K562 (cell line): ENCODE measurements at regions not wholly inside any gene's neighbourhood (a gene's known extent, or its start where the extent isn't known, plus 50 kb on each side); places are given as distances from the start of the nearest gene placed in this dataset.
A peak's percentile ranks its signal among the peaks of the same experiment; 100 is the strongest.

Experiments
- ARHGAP35 ChIP-seq: fragments of 450-650 bp; IDR thresholded peaks from 2 replicates; pipeline ENCODE4 v1.6.1; 2018; ENCODE audit not compliant: partially characterized antibody
- ASH1L ChIP-seq: fragments of 450-650 bp; IDR thresholded peaks from 2 replicates; pipeline ENCODE4 v1.6.1; 2018; ENCODE audit warnings: borderline replicate concordance, mild to moderate bottlenecking, low read depth; ENCODE audit not compliant: partially characterized antibody
- CCNT2 ChIP-seq: IDR thresholded peaks from 2 replicates; pipeline ENCODE4 v1.6.1; 2011; ENCODE audit warnings: borderline replicate concordance, low read depth, mild to moderate bottlenecking, moderate library complexity, mixed read lengths, low read length; ENCODE audit not compliant: insufficient read length; ENCODE audit errors: extremely low read depth
- CXXC5 ChIP-seq: fragments of 250-450 bp; sonication (Bioruptor Pico); IDR thresholded peaks from 2 replicates; pipeline ENCODE4 v1.8.0; 2022; ENCODE audit warnings: inconsistent platforms, mild to moderate bottlenecking, moderate library complexity
- DNMT1 ChIP-seq: fragments of 450-650 bp; IDR thresholded peaks from 2 replicates; pipeline ENCODE4 v1.6.1; 2016; ENCODE audit warnings: antibody characterized with exemption, mild to moderate bottlenecking
- ELF2 ChIP-seq: fragments of 250-450 bp; sonication (Bioruptor Pico); IDR thresholded peaks from 2 replicates; pipeline ENCODE4 v1.5.0; 2021; ENCODE audit warnings: mild to moderate bottlenecking
- PHB ChIP-seq: fragments of 250-450 bp; sonication (Bioruptor Pico); IDR thresholded peaks from 2 replicates; pipeline ENCODE4 v1.5.0; 2021
- SREBF1 ChIP-seq: fragments of 150-350 bp; IDR thresholded peaks from 2 replicates; pipeline ENCODE4 v1.6.1; 2014; ENCODE audit warnings: antibody characterized with exemption, low read depth, low read length, borderline replicate concordance
- TF ChIP-seq, protein P1 (sequence below), 3 experiments: IDR thresholded peaks in 2 of 3; conservative IDR thresholded peaks in 1 of 3; 2 replicates each; pipeline ENCODE4 v1.5.1; 2011 to 2012; ENCODE audit warnings: low read length in 3 of 3, mild to moderate bottlenecking in 3 of 3, control low read depth in 2 of 3, improper control_type of control experiment in 1 of 3, inconsistent platforms in 1 of 3, low read depth in 1 of 3, mixed read lengths in 1 of 3, moderate library complexity in 1 of 3; ENCODE audit not compliant: insufficient read depth in 2 of 3
- TF ChIP-seq, protein P2 (sequence below): fragments of 150-350 bp; IDR thresholded peaks from 2 replicates; pipeline ENCODE4 v1.6.1; 2014; ENCODE audit warnings: low read depth, mild to moderate bottlenecking, low read length, borderline replicate concordance
- TF ChIP-seq, protein P3 (sequence below): sonication (generic); formaldehyde crosslinking; IDR thresholded peaks from 2 replicates; pipeline ENCODE4 v1.9.0; 2022; ENCODE audit warnings: mild to moderate bottlenecking, missing genetic modification reagents
- TF ChIP-seq, protein P4 (sequence below): fragments of 250-450 bp; sonication (Bioruptor Pico); IDR thresholded peaks from 2 replicates; pipeline ENCODE4 v1.5.0; 2020; ENCODE audit warnings: mild to moderate bottlenecking, borderline replicate concordance
- TF ChIP-seq, protein P5 (sequence below): fragments of 200-800 bp; sonication (Bioruptor generic); IDR thresholded peaks from 2 replicates; pipeline ENCODE4 v1.6.1; 2016; ENCODE audit warnings: missing genetic modification characterization, missing compliant biosample characterization

DNA sequence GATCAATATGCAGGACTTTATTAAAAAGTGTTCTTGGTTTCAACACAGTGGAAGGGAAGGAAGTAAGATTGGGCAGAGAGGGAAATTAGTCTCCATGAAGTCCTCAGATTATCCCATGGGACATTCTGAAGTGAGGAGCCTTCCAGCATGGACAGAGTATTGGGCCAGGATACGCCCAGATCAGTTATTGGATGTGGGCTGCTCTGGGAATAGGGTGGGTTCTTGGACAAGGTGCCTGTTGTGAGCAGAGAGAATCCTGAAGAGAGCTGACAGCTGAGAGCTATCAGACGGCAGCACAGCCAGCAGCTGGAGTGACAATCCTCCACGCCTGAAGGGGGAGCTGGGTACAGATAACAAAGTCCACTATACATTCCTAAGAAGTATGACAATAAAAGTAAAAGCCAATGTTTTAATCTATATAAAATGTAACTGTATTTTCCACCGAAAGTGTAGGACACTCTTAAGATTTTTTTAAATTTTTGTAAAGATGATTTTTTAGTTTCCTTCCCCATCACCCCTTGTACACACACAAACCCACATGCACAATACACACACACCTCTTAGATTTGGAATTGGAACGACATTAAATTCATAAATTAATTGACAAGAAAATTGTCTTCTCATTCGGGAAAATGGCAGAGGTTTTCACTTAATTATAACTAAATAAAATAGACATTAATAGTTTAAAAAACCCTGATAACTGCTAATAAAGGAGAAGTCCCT is 107.8 kb downstream of the FBXO5 start (continued):
- TF ChIP-seq, protein P1, sequence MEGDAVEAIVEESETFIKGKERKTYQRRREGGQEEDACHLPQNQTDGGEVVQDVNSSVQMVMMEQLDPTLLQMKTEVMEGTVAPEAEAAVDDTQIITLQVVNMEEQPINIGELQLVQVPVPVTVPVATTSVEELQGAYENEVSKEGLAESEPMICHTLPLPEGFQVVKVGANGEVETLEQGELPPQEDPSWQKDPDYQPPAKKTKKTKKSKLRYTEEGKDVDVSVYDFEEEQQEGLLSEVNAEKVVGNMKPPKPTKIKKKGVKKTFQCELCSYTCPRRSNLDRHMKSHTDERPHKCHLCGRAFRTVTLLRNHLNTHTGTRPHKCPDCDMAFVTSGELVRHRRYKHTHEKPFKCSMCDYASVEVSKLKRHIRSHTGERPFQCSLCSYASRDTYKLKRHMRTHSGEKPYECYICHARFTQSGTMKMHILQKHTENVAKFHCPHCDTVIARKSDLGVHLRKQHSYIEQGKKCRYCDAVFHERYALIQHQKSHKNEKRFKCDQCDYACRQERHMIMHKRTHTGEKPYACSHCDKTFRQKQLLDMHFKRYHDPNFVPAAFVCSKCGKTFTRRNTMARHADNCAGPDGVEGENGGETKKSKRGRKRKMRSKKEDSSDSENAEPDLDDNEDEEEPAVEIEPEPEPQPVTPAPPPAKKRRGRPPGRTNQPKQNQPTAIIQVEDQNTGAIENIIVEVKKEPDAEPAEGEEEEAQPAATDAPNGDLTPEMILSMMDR (IDR thresholded peaks at IDR 0.05 in 2 of 3, conservative IDR thresholded peaks at IDR 0.05 in 1 of 3; ENCODE audit: insufficient read depth in 2 of 3, low read depth in 1 of 3, low read length in 3 of 3): peak; percentile 48 to 68 (median 65); a peak in 5 of 6 replicates
- TF ChIP-seq, protein P2, sequence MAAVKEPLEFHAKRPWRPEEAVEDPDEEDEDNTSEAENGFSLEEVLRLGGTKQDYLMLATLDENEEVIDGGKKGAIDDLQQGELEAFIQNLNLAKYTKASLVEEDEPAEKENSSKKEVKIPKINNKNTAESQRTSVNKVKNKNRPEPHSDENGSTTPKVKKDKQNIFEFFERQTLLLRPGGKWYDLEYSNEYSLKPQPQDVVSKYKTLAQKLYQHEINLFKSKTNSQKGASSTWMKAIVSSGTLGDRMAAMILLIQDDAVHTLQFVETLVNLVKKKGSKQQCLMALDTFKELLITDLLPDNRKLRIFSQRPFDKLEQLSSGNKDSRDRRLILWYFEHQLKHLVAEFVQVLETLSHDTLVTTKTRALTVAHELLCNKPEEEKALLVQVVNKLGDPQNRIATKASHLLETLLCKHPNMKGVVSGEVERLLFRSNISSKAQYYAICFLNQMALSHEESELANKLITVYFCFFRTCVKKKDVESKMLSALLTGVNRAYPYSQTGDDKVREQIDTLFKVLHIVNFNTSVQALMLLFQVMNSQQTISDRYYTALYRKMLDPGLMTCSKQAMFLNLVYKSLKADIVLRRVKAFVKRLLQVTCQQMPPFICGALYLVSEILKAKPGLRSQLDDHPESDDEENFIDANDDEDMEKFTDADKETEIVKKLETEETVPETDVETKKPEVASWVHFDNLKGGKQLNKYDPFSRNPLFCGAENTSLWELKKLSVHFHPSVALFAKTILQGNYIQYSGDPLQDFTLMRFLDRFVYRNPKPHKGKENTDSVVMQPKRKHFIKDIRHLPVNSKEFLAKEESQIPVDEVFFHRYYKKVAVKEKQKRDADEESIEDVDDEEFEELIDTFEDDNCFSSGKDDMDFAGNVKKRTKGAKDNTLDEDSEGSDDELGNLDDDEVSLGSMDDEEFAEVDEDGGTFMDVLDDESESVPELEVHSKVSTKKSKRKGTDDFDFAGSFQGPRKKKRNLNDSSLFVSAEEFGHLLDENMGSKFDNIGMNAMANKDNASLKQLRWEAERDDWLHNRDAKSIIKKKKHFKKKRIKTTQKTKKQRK: no peak
- no peak for TF ChIP-seq PHB (CRISPR knock-in tag)
- no peak for TF ChIP-seq SREBF1
- TF ChIP-seq DNMT1: no peak
- TF ChIP-seq, protein P3, sequence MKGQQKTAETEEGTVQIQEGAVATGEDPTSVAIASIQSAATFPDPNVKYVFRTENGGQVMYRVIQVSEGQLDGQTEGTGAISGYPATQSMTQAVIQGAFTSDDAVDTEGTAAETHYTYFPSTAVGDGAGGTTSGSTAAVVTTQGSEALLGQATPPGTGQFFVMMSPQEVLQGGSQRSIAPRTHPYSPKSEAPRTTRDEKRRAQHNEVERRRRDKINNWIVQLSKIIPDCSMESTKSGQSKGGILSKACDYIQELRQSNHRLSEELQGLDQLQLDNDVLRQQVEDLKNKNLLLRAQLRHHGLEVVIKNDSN (CRISPR knock-in tag): no peak
- TF ChIP-seq ARHGAP35: no peak
- no peak for TF ChIP-seq ASH1L
- TF ChIP-seq, protein P4, sequence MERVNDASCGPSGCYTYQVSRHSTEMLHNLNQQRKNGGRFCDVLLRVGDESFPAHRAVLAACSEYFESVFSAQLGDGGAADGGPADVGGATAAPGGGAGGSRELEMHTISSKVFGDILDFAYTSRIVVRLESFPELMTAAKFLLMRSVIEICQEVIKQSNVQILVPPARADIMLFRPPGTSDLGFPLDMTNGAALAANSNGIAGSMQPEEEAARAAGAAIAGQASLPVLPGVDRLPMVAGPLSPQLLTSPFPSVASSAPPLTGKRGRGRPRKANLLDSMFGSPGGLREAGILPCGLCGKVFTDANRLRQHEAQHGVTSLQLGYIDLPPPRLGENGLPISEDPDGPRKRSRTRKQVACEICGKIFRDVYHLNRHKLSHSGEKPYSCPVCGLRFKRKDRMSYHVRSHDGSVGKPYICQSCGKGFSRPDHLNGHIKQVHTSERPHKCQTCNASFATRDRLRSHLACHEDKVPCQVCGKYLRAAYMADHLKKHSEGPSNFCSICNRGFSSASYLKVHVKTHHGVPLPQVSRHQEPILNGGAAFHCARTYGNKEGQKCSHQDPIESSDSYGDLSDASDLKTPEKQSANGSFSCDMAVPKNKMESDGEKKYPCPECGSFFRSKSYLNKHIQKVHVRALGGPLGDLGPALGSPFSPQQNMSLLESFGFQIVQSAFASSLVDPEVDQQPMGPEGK: no peak
- TF ChIP-seq, protein P5, sequence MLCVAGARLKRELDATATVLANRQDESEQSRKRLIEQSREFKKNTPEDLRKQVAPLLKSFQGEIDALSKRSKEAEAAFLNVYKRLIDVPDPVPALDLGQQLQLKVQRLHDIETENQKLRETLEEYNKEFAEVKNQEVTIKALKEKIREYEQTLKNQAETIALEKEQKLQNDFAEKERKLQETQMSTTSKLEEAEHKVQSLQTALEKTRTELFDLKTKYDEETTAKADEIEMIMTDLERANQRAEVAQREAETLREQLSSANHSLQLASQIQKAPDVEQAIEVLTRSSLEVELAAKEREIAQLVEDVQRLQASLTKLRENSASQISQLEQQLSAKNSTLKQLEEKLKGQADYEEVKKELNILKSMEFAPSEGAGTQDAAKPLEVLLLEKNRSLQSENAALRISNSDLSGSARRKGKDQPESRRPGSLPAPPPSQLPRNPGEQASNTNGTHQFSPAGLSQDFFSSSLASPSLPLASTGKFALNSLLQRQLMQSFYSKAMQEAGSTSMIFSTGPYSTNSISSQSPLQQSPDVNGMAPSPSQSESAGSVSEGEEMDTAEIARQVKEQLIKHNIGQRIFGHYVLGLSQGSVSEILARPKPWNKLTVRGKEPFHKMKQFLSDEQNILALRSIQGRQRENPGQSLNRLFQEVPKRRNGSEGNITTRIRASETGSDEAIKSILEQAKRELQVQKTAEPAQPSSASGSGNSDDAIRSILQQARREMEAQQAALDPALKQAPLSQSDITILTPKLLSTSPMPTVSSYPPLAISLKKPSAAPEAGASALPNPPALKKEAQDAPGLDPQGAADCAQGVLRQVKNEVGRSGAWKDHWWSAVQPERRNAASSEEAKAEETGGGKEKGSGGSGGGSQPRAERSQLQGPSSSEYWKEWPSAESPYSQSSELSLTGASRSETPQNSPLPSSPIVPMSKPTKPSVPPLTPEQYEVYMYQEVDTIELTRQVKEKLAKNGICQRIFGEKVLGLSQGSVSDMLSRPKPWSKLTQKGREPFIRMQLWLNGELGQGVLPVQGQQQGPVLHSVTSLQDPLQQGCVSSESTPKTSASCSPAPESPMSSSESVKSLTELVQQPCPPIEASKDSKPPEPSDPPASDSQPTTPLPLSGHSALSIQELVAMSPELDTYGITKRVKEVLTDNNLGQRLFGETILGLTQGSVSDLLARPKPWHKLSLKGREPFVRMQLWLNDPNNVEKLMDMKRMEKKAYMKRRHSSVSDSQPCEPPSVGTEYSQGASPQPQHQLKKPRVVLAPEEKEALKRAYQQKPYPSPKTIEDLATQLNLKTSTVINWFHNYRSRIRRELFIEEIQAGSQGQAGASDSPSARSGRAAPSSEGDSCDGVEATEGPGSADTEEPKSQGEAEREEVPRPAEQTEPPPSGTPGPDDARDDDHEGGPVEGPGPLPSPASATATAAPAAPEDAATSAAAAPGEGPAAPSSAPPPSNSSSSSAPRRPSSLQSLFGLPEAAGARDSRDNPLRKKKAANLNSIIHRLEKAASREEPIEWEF: no peak
- no peak for TF ChIP-seq ELF2 (CRISPR knock-in tag)
- peak; percentile 30 for TF ChIP-seq CXXC5 (CRISPR knock-in tag)
- TF ChIP-seq CCNT2: no peak
